Transverse colon (tissue), 4 donors: ENCODE measurements at regions not wholly inside any gene's neighbourhood (a gene's known extent, or its start where the extent isn't known, plus 50 kb on each side); places are given as distances from the start of the nearest gene placed in this dataset.

Source experiments
- DNase-seq: peaks from one replicate; pipeline ENCODE4 v3.0.0-alpha.2; 2019
- H3K27ac ChIP-seq, 4 donors: fragments of 200-600 bp; sonication (generic); 2 replicates each; pipeline ENCODE4 v1.5.1; 2016 to 2018; ENCODE audit warnings: inconsistent platforms in 4 of 4
- H3K27me3 ChIP-seq: fragments of 200-600 bp; sonication (generic); 2 replicates; pipeline ENCODE4 v1.5.1; 2017; ENCODE audit warnings: inconsistent platforms
- H3K36me3 ChIP-seq, 4 donors: fragments of 200-600 bp; sonication (generic); 2 replicates each; pipeline ENCODE4 v1.5.1; 2017 to 2019; ENCODE audit warnings: inconsistent platforms in 4 of 4
- H3K4me1 ChIP-seq, 4 donors: fragments of 200-600 bp; sonication (generic); 2 replicates each; pipeline ENCODE4 v1.5.1; 2017 to 2020; ENCODE audit warnings: inconsistent platforms in 4 of 4
- H3K4me3 ChIP-seq, 4 donors: fragments of 200-600 bp; sonication (generic); 1 replicate in 1 of 4; 2 replicates in 3 of 4; pipeline versions ENCODE4 v1.5.1 to v1.6.1; 2017 to 2019; ENCODE audit warnings: inconsistent platforms in 4 of 4
- H3K9me3 ChIP-seq, 2 donors: fragments of 200-600 bp; sonication (generic); 2 replicates each; pipeline ENCODE4 v1.5.1; 2017 to 2019; ENCODE audit warnings: inconsistent platforms in 2 of 2
- EP300 ChIP-seq: sonication (generic); formaldehyde crosslinking; IDR thresholded peaks from one replicate; pipeline ENCODE4 v1.6.1; 2017; ENCODE audit warnings: antibody characterized with exemption, low read depth
- POLR2A ChIP-seq: fragments of 450-650 bp; IDR thresholded peaks from one replicate; pipeline ENCODE4 v1.6.1; 2016; ENCODE audit warnings: antibody characterized with exemption, mild to moderate bottlenecking, moderate library complexity
- POLR2AphosphoS5 ChIP-seq, 3 donors: sonication (generic); formaldehyde crosslinking; IDR thresholded peaks; one replicate each; pipeline ENCODE4 v1.6.1; 2016; ENCODE audit warnings: antibody characterized with exemption in 3 of 3
- WGBS, 2 donors: methylation state at CpG; one replicate each; pipeline ENCODE4 v1.1.5; 2018; ENCODE audit warnings: low coverage in 1 of 2; 5-methylcytosine and 5-hydroxymethylcytosine counted together
- in situ Hi-C, 4 donors: fragments of 200-750 bp; cut with MboI; loops; one replicate each; pipeline versions ENCODE4 v1.15.0 to v1.15.1; 2017; ENCODE audit warnings: low sequenced_read_pairs in 3 of 4, low pct_ligation_motif_present in 1 of 4, low pct_unique_long_range_greater_than_20kb in 1 of 4
- intact Hi-C: fragments of 100-400 bp; cut with DNase I; formaldehyde crosslinking; loops from one replicate; pipeline ENCODE4 v1.15.1; 2023; ENCODE audit warnings: low total_unique reads
- TF ChIP-seq, protein P1 (sequence below), 5 experiments: fragments of 200-600 bp in 3 of 5; fragments of 450-650 bp in 2 of 5; sonication (generic) in 3 of 5; IDR thresholded peaks; 1 replicate in 2 of 5; 2 replicates in 3 of 5; pipeline ENCODE4 v1.5.1; 2016 to 2017; ENCODE audit warnings: antibody characterized with exemption in 5 of 5, inconsistent platforms in 3 of 5, mild to moderate bottlenecking in 2 of 5, moderate library complexity in 1 of 5

DNA sequence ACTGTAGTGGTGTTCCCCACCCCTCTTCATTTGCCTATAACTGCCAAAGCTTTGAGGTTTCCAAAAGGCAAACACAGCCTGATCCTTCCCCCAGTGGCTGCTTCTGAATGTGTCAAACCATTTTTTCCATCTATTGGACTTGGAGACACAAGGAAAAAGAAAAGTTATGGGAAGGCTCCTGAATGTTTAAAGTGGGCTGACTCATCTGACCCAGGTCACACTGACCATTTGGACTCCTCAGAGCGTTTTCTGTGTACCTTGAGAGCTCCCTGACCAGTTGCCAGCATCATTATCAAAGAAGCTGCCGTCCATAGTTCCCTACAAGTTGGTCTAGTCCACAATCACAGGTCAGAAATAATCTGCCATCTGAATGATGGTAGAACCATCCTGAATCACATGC is 123.4 kb upstream of the COL3A1 start:
- H3K9me3 ChIP-seq, result no peaks in the 10 kb centered on the region
- DNase-seq, result no peak
- WGBS, 2 donors, result 58 to 70% methylated on average over 2 of the region's 2 CpGs
- H3K27ac ChIP-seq, result no peak overlapping the region
- intact Hi-C loops (no loop called here), in situ Hi-C loops (no loop called here)
- H3K27me3 ChIP-seq, result no peaks in the 10 kb centered on the region
- H3K4me3 ChIP-seq, result no peak overlapping the region
- no peaks in the 10 kb centered on the region for H3K36me3 ChIP-seq
- TF ChIP-seq EP300 (no peak), POLR2AphosphoS5 (IDR thresholded peaks at IDR 0.05) (no peak), POLR2A (no peak)
- TF ChIP-seq, protein P1, sequence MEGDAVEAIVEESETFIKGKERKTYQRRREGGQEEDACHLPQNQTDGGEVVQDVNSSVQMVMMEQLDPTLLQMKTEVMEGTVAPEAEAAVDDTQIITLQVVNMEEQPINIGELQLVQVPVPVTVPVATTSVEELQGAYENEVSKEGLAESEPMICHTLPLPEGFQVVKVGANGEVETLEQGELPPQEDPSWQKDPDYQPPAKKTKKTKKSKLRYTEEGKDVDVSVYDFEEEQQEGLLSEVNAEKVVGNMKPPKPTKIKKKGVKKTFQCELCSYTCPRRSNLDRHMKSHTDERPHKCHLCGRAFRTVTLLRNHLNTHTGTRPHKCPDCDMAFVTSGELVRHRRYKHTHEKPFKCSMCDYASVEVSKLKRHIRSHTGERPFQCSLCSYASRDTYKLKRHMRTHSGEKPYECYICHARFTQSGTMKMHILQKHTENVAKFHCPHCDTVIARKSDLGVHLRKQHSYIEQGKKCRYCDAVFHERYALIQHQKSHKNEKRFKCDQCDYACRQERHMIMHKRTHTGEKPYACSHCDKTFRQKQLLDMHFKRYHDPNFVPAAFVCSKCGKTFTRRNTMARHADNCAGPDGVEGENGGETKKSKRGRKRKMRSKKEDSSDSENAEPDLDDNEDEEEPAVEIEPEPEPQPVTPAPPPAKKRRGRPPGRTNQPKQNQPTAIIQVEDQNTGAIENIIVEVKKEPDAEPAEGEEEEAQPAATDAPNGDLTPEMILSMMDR (IDR thresholded peaks at IDR 0.05), result no peak
- no peaks in the 10 kb centered on the region for H3K4me1 ChIP-seq

DNA sequence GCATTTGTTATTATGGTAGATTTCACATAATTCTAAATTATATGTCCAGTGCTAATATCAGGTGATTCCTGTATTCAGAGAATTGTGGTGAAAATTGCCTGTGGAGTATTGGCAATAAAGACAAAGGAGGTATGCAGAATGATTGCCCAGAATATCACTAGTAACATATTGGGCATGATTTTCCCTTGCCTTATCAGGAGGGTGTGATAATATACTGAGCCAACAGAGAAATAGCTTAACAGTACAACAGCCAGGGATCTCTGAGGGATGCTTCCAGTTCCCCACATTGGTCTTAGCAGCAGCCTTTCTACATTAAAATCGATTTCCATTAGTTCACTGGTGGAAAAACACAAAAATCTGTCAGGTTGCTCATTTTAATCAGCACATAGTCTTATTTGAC is 122.9 kb upstream of the COL3A1 start:
- WGBS, 2 donors, result 17 to 41% methylated on average over 1 of the region's 1 CpG
- in situ Hi-C loops, result no loop called here
- intact Hi-C loops, result no loop called here

DNA sequence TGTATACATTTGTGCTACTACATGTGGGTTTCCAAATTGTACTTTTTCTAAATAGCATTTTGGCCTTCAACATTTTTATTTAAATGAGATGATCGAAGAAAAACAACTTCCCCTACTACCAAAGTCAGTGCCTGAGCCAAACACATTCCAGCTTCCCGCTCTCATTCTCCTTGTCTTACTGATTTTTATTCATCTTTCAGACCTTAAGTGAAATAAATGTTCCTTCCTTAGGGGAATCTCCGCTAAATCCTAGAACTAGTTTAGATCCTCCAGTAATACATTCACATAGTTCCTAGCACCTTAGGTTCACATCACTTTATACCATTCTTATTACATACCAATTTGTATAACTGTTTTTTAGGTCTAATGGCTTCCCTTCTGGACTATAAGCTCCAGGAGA is 122.3 kb upstream of the COL3A1 start:
- no peak overlapping the region for H3K4me3 ChIP-seq
- H3K4me1 ChIP-seq, result no peaks in the 10 kb centered on the region
- TF ChIP-seq POLR2A (no peak), POLR2AphosphoS5 (IDR thresholded peaks at IDR 0.05) (no peak), EP300 (no peak)
- TF ChIP-seq, protein P1 (IDR thresholded peaks at IDR 0.05), result no peak
- intact Hi-C loops (no loop called here), in situ Hi-C loops (no loop called here)
- 87 to 88% methylated on average over 3 of the region's 3 CpGs for WGBS, 2 donors
- no peak overlapping the region for H3K27ac ChIP-seq
- H3K27me3 ChIP-seq, result no peaks in the 10 kb centered on the region
- H3K9me3 ChIP-seq, result no peaks in the 10 kb centered on the region
- no peaks in the 10 kb centered on the region for H3K36me3 ChIP-seq
- DNase-seq, result no peak

More for the DNA sequence above, 122.9 kb upstream of the COL3A1 start:
- Histone ChIP-seq H3K27ac (no peak overlapping the region), H3K4me1 (no peaks in the 10 kb centered on the region), H3K36me3 (no peaks in the 10 kb centered on the region), H3K4me3 (no peak overlapping the region), H3K9me3 (no peaks in the 10 kb centered on the region), H3K27me3 (no peaks in the 10 kb centered on the region)
- TF ChIP-seq POLR2AphosphoS5 (IDR thresholded peaks at IDR 0.05), result no peak
- no peak for TF ChIP-seq EP300
- TF ChIP-seq POLR2A, result no peak
- TF ChIP-seq, protein P1 (IDR thresholded peaks at IDR 0.05), result no peak
- no peak for DNase-seq

DNA sequence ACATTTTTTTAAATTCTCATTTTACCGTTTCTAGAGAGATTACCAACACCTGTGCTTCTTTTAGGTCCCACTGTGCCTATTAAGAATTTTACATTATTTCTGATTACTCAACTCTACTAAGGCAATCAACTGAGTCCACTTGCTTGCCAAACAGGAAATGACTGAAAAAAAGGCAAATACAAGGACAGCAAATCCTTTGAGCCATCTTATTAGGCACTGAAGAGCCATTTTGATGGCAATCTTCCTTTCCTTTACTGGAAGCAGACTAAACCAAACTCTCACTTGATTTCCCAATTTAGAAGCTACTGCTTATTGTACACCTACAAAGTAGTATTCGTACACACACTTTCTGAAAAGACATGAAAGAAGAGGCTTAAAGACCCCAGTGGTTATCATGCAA is 121.4 kb upstream of the COL3A1 start:
- H3K27ac ChIP-seq, result no peak overlapping the region
- WGBS, 2 donors, result 40 to 80% methylated on average over 2 of the region's 2 CpGs
- no peak for DNase-seq
- H3K27me3 ChIP-seq, result no peaks in the 10 kb centered on the region
- H3K4me1 ChIP-seq, result no peaks in the 10 kb centered on the region
- intact Hi-C loops, result no loop called here
- H3K9me3 ChIP-seq, result no peaks in the 10 kb centered on the region
- TF ChIP-seq POLR2A (no peak), POLR2AphosphoS5 (IDR thresholded peaks at IDR 0.05) (no peak), EP300 (no peak)
- TF ChIP-seq, protein P1 (IDR thresholded peaks at IDR 0.05), result no peak
- H3K36me3 ChIP-seq, result no peaks in the 10 kb centered on the region
- in situ Hi-C loops, result no loop called here
- no peak overlapping the region for H3K4me3 ChIP-seq
